GM12878 (cell line): ENCODE measurements at regions not wholly inside any gene's neighbourhood (a gene's known extent, or its start where the extent isn't known, plus 50 kb on each side); places are given as distances from the start of the nearest gene placed in this dataset.

Source experiments
- CEBPB ChIP-seq, 2 experiments: fragments of 150-350 bp in 1 of 2; IDR thresholded peaks; 2 replicates each; pipeline ENCODE4 v1.6.1; 2012 to 2014; ENCODE audit warnings: low read depth in 2 of 2, low read length in 2 of 2, borderline replicate concordance in 1 of 2, inconsistent platforms in 1 of 2
- EZH2 ChIP-seq: IDR thresholded peaks from 2 replicates; pipeline ENCODE4 v1.6.1; 2012; ENCODE audit warnings: low read depth, mild to moderate bottlenecking, control low read depth, inconsistent platforms, low read length, borderline replicate concordance; ENCODE audit not compliant: control insufficient read depth
- FOXM1 ChIP-seq: IDR thresholded peaks from 2 replicates; pipeline ENCODE4 v1.6.1; 2012; ENCODE audit warnings: low read depth, mild to moderate bottlenecking, inconsistent platforms, low read length, moderate library complexity
- NFYB ChIP-seq: IDR thresholded peaks from 2 replicates; pipeline ENCODE4 v1.6.1; 2011; ENCODE audit warnings: low read depth, mild to moderate bottlenecking, low read length, improper control_type of control experiment, moderate library complexity; ENCODE audit not compliant: insufficient read depth
- POLR2AphosphoS5 ChIP-seq: IDR thresholded peaks from 2 replicates; pipeline ENCODE4 v1.6.1; 2011; ENCODE audit warnings: mild to moderate bottlenecking, low read length, inconsistent platforms
- RFX5 ChIP-seq: IDR thresholded peaks from 2 replicates; pipeline ENCODE4 v1.6.1; 2011; ENCODE audit warnings: low read depth, low read length, improper control_type of control experiment
- TF ChIP-seq, protein P1 (sequence below), 3 experiments: IDR thresholded peaks in 2 of 3; conservative IDR thresholded peaks in 1 of 3; 2 replicates each; pipeline ENCODE4 v1.5.1; 2011; ENCODE audit warnings: low read depth in 3 of 3, low read length in 3 of 3, mild to moderate bottlenecking in 3 of 3, control low read depth in 2 of 3, moderate library complexity in 2 of 3, inconsistent platforms in 1 of 3, mixed read lengths in 1 of 3; ENCODE audit not compliant: control insufficient read depth in 2 of 3, insufficient read depth in 1 of 3; ENCODE audit errors: extremely low read depth in 1 of 3
- TF ChIP-seq, protein P2 (sequence below): IDR thresholded peaks from 2 replicates; pipeline ENCODE4 v1.6.1; 2012; ENCODE audit warnings: mild to moderate bottlenecking, low read depth, low read length

DNA sequence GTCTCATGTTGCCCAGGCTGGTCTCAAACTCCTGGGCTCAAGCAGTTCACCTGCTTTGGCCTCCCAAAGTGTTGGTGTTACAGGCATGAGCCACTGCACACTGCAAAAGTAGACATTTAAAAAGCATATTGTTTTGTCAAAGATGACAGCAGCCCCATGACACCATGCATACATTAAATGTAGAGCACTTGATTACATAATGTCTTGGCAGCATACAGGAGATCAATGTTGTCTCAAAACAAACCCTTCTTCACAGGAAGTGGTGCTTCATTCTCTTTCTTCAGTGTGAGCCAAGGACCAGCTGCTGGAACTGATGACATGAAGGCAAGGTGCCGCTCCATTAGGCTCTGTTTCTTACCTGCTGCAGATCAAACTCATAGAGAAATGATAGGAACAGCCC is 218.4 kb downstream of the KLF6 start:
- TF ChIP-seq, protein P1, sequence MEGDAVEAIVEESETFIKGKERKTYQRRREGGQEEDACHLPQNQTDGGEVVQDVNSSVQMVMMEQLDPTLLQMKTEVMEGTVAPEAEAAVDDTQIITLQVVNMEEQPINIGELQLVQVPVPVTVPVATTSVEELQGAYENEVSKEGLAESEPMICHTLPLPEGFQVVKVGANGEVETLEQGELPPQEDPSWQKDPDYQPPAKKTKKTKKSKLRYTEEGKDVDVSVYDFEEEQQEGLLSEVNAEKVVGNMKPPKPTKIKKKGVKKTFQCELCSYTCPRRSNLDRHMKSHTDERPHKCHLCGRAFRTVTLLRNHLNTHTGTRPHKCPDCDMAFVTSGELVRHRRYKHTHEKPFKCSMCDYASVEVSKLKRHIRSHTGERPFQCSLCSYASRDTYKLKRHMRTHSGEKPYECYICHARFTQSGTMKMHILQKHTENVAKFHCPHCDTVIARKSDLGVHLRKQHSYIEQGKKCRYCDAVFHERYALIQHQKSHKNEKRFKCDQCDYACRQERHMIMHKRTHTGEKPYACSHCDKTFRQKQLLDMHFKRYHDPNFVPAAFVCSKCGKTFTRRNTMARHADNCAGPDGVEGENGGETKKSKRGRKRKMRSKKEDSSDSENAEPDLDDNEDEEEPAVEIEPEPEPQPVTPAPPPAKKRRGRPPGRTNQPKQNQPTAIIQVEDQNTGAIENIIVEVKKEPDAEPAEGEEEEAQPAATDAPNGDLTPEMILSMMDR (IDR thresholded peaks at IDR 0.05 in 2 of 3, conservative IDR thresholded peaks at IDR 0.05 in 1 of 3; ENCODE audit: control insufficient read depth in 2 of 3, extremely low read depth in 1 of 3, insufficient read depth in 1 of 3, low read depth in 3 of 3, low read length in 3 of 3), result no peak
- TF ChIP-seq RFX5 (no peak), FOXM1 (no peak), NFYB (no peak), POLR2AphosphoS5 (no peak), EZH2 (no peak), CEBPB (IDR thresholded peaks at IDR 0.05; ENCODE audit: borderline replicate concordance in 1 of 2, low read depth in 2 of 2, low read length in 2 of 2) (no peak)
- TF ChIP-seq, protein P2, sequence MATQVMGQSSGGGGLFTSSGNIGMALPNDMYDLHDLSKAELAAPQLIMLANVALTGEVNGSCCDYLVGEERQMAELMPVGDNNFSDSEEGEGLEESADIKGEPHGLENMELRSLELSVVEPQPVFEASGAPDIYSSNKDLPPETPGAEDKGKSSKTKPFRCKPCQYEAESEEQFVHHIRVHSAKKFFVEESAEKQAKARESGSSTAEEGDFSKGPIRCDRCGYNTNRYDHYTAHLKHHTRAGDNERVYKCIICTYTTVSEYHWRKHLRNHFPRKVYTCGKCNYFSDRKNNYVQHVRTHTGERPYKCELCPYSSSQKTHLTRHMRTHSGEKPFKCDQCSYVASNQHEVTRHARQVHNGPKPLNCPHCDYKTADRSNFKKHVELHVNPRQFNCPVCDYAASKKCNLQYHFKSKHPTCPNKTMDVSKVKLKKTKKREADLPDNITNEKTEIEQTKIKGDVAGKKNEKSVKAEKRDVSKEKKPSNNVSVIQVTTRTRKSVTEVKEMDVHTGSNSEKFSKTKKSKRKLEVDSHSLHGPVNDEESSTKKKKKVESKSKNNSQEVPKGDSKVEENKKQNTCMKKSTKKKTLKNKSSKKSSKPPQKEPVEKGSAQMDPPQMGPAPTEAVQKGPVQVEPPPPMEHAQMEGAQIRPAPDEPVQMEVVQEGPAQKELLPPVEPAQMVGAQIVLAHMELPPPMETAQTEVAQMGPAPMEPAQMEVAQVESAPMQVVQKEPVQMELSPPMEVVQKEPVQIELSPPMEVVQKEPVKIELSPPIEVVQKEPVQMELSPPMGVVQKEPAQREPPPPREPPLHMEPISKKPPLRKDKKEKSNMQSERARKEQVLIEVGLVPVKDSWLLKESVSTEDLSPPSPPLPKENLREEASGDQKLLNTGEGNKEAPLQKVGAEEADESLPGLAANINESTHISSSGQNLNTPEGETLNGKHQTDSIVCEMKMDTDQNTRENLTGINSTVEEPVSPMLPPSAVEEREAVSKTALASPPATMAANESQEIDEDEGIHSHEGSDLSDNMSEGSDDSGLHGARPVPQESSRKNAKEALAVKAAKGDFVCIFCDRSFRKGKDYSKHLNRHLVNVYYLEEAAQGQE, result no peak
